Motor neuron (in vitro differentiated cells): ENCODE measurements at regions not wholly inside any gene's neighbourhood (a gene's known extent, or its start where the extent isn't known, plus 50 kb on each side); places are given as distances from the start of the nearest gene placed in this dataset.

Experiments
- ATAC-seq, 8 experiments: fragments of 200-7000 bp; cut with Tn5 transposase; replicated peaks in 6 of 8; 2 replicates each; pipeline ENCODE4 v1.8.0; 2021; ENCODE audit warnings: mild to moderate bottlenecking in 8 of 8, moderate library complexity in 8 of 8
- H3K27ac ChIP-seq, 2 donors: fragments of 250-450 bp; sonication (Bioruptor Pico); 2 replicates each; pipeline ENCODE4 v1.9.0; 2021; ENCODE audit warnings: antibody characterized with exemption in 2 of 2, mild to moderate bottlenecking in 2 of 2, moderate library complexity in 1 of 2
- H3K4me1 ChIP-seq, 2 donors: fragments of 250-450 bp; sonication (Bioruptor Pico); replicated peaks in 1 of 2; 2 replicates each; pipeline ENCODE4 v1.6.1; 2021; ENCODE audit warnings: antibody characterized with exemption in 2 of 2, mild to moderate bottlenecking in 2 of 2, moderate library complexity in 1 of 2
- H3K4me3 ChIP-seq, 5 donors: fragments of 250-450 bp; sonication (Bioruptor Pico); 2 replicates each; pipeline ENCODE4 v1.9.0; 2021; ENCODE audit warnings: antibody characterized with exemption in 5 of 5, mild to moderate bottlenecking in 5 of 5, moderate library complexity in 4 of 5
- WGBS, 10 experiments: fragments of 450-650 bp; shearing (Covaris generic); methylation state at CpG; one replicate each; pipeline ENCODE4 v1.0.0; 2022; 5-methylcytosine and 5-hydroxymethylcytosine counted together
- in situ Hi-C, 9 experiments: fragments of 400-800 bp; cut with MboI; loops; one replicate each; pipeline ENCODE4 v1.15.0; 2021; ENCODE audit warnings: low sequenced_read_pairs in 9 of 9, low pct_unique_long_range_greater_than_20kb in 2 of 9; ENCODE audit not compliant: unreplicated experiment in 9 of 9

DNA sequence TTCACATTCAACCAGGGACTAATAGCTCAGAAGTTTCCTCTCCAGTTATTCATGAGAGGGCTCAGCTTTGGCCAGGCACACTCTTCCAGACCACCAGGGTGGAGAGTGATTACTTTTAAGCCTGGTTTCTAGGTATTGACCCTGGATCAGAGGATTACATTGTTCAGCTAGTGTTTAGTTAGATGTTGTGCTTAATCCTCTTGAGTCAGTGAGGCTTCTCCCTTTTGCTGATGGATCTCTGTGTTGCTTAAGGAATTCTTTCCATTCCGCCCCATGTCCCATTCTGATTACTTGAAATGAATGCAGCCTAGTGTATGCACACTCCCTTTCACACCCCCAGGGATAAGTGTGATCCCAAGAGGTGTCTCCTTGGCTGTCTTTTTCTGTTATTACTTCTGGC lies 271.7 kb upstream of the ANO5 start:
- Histone ChIP-seq H3K27ac (no peak overlapping the region), H3K4me3 (no peak overlapping the region), H3K4me1 (peaks cover 12% of the 10 kb centered on the region in 2 donors)
- in situ Hi-C loops, result no loop called here
- 0 to 100% (median 80%) methylated on average over 1 of the region's 1 CpG; no CpG with 5 or more reads in 7 of the 10 experiments for WGBS, 10 experiments
- ATAC-seq, result no peak

DNA sequence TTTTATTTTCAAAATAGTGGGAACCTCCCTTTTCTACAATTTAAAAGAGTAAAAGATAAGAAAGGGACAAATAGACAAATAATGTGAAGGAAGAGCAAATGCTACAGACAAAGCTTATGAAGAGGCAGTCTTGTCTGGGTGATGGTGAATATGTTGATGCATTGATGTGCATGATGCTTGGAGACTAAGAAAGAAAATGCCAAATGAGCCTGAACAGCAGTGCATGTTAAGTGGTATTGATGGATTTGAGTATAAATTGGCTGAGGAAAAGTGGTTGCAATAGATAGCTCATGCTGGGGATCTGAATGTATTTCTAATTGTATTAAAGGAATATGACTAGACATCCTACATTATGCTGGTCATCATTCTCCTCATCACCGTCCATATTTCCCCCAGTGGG lies 268.6 kb upstream of the ANO5 start:
- Histone ChIP-seq H3K27ac (no peak overlapping the region), H3K4me1 (peaks cover 12 to 15% of the 10 kb centered on the region in 2 donors), H3K4me3 (no peak overlapping the region)
- peak in 5 of 8 experiments; percentile 28 to 71 (median 32) for ATAC-seq
- in situ Hi-C loops, result no loop called here
- 0 to 100% (median 8%) methylated on average over 1 of the region's 1 CpG; no CpG with 5 or more reads in 2 of the 10 experiments for WGBS, 10 experiments

DNA sequence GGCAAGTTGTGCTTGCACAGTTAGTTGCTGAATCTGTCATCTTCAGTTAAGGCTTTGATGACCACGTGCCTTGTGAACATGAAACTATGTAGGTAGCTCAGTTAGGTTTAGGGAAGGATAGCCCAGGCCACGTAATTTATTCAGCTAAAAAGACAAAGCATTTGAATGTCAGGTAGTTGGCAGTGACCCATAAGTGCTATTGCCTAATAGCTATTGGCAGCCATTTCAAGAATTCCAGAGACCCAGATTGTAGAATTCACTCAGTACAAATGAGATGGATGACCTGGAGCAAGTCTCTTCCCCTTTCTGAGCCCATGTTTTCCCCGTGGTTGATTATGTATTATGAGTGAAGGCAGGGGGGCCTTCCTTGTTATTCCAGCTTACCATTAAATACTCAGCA lies 265.3 kb upstream of the ANO5 start:
- Histone ChIP-seq H3K27ac (no peak overlapping the region), H3K4me1 (peaks cover 22 to 36% of the 10 kb centered on the region in 2 donors), H3K4me3 (no peak overlapping the region)
- in situ Hi-C loops, result no loop called here
- 0 to 100% (median 47%) methylated on average over 1 to 3 of the region's 3 CpGs for WGBS, 10 experiments
- ATAC-seq, result no peak

DNA sequence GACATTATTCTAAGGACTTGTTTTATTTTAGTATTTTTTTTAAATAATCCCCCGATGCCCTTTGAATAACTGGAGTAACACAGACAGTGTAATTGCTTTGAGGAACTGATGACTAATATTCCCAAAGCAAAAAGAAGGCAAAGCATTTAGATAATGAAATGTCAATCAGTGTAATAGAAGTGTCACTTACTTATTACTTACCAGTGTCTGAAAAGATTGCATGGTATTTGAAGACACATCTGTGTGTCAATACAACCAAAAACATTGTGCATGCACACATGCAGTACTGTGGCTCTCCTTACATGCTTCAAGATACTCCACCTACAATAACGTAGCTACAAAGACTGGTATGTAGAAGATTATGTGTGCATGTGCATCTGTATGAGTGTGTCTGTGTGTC lies 264.0 kb upstream of the ANO5 start:
- Histone ChIP-seq H3K27ac (no peak overlapping the region), H3K4me3 (no peak overlapping the region), H3K4me1 (peaks cover 22 to 36% of the 10 kb centered on the region in 2 donors)
- WGBS, 10 experiments, result 0 to 100% (median 53%) methylated on average over 1 to 2 of the region's 2 CpGs; no CpG with 5 or more reads in 4 of the 10 experiments
- in situ Hi-C loops, result no loop called here
- ATAC-seq, result peak in 2 of 8 experiments; percentile 37 to 79

DNA sequence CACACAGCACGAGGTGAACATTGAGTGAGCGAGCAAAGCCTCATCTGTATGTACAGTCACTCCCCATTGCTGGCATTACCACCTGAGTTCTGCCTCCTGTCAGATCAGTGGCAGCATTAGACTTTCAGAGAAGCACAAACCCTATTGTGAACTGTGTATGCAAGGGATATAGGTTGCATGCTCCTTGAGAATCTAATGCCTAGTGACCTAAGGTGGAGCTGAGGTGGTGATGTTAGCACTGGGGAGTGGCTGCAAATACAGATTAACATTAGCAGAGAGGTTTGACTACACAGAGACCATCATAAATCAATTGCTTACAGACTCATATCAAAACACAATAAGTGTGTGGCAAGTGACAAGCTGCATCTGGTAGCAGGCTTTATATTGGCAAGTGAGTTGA lies 262.5 kb upstream of the ANO5 start:
- in situ Hi-C loops, result no loop called here
- 0 to 87% (median 80%) methylated on average over 1 to 2 of the region's 2 CpGs; no CpG with 5 or more reads in 5 of the 10 experiments for WGBS, 10 experiments

DNA sequence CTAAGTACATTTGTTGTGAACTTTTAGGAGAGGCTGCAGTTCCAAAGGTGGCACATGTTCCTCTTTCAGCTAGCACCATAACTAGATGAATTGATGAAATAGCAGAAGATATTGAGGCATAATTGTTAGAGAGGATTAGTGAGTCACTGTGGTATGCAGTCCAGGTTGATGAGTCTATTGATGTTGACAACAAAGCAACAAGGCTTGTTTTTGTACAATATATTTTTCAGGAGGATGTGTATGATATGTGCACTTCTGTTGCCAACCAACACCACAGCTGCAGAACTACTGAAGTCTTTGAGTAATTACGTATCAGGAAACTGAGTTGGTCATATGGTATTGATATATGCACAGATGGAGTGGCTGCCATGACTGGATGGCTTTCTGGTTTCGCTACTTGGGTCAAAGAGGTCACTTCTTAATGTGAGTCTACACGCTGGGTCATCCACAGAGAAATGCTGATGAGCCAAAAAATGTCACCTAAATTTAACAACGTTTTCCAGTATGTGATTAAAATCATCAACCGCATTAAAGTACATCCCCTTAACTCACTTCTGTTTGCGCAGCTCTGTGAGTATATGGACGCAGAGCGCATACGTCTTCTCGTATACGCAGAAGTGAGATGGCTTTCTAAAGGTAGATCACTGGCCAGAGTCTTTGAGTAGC lies 261.3 kb upstream of the ANO5 start:
- in situ Hi-C loops, result no loop called here
- no peak overlapping the region for H3K27ac ChIP-seq
- ATAC-seq, result no peak
- WGBS, 10 experiments, result 0 to 100% (median 65%) methylated on average over 2 to 9 of the region's 11 CpGs; no CpG with 5 or more reads in 4 of the 10 experiments
- H3K4me3 ChIP-seq, result no peak overlapping the region
- peaks cover 15 to 24% of the 10 kb centered on the region in 2 donors for H3K4me1 ChIP-seq

More for the DNA sequence above, 262.5 kb upstream of the ANO5 start:
- peaks cover 15 to 24% of the 10 kb centered on the region in 2 donors for H3K4me1 ChIP-seq
- peak overlapping the region in 1 of 2 donors; percentile 12 for H3K27ac ChIP-seq
- ATAC-seq, result peak in 5 of 8 experiments; percentile 67 to 96 (median 93)
- no peak overlapping the region for H3K4me3 ChIP-seq

DNA sequence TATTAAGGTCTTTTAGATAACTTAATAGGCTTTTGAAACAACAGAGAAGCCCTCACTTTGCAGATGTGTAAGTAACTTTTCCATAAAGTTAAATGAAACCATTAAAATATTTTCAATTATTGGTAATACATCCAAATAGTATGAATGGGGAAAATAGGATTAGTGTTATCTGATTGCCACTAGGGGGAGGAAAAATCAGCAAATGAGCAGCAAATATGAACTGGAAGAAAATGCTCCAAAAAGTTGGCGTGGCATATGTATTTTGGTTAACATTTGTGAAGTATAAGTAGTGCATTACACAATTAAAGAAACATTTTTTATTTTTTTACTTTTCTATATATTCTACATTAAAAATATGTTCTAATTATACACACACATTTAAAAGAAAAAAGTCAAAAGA lies 259.8 kb upstream of the ANO5 start:
- Histone ChIP-seq H3K4me1 (peaks cover 15 to 24% of the 10 kb centered on the region in 2 donors), H3K27ac (no peak overlapping the region), H3K4me3 (no peak overlapping the region)
- in situ Hi-C loops, result no loop called here
- 0 to 100% (median 75%) methylated on average over 1 of the region's 1 CpG; no CpG with 5 or more reads in 1 of the 10 experiments for WGBS, 10 experiments
- no peak for ATAC-seq

DNA sequence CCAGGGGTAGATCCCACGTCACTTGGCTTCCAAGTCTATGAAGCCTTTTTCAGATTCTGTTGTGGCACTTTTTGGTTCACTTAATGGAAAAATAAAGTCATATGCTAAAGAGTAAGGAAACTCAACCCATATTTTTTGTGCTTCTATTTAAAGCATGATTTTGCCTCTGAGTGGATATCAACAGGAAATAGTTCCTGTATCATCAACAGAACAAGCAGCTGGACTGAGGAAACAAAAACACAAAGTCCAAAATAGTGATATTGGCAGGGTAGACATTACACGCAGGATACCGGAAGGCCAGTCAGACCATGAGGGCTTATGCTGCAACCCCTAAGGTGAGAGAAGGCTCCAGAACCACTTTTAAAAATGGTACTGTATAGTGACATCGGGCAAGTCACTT lies 248.3 kb upstream of the ANO5 start:
- no peak for ATAC-seq
- 12 to 100% (median 71%) methylated on average over 1 to 4 of the region's 4 CpGs; no CpG with 5 or more reads in 1 of the 10 experiments for WGBS, 10 experiments
- Histone ChIP-seq H3K27ac (no peak overlapping the region), H3K4me1 (no peaks in the 10 kb centered on the region), H3K4me3 (no peak overlapping the region)
- in situ Hi-C loops, result no loop called here

DNA sequence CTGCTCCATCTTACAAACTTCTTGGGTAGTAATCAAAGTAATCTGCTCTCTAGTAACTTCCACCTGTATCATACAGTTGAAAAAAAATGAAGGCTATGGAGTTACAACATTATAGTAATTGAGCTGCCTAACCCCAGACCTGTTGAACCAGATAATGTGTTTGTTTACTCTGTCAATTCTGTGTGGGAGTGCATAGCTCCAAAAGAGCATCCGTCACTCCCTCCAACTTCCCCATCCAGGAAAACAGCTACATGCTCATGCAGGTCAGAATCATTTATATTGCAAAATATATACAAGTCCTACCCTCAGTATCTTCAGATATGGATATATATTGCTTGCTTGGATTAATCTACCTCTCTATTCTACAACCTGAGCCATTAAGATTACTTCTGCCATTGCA lies 244.0 kb upstream of the ANO5 start:
- no peak for ATAC-seq
- Histone ChIP-seq H3K4me1 (no peaks in the 10 kb centered on the region), H3K27ac (no peak overlapping the region), H3K4me3 (no peak overlapping the region)
- 0 to 100% (median 100%) methylated on average over 1 of the region's 1 CpG; no CpG with 5 or more reads in 3 of the 10 experiments for WGBS, 10 experiments
- in situ Hi-C loops, result no loop called here

DNA sequence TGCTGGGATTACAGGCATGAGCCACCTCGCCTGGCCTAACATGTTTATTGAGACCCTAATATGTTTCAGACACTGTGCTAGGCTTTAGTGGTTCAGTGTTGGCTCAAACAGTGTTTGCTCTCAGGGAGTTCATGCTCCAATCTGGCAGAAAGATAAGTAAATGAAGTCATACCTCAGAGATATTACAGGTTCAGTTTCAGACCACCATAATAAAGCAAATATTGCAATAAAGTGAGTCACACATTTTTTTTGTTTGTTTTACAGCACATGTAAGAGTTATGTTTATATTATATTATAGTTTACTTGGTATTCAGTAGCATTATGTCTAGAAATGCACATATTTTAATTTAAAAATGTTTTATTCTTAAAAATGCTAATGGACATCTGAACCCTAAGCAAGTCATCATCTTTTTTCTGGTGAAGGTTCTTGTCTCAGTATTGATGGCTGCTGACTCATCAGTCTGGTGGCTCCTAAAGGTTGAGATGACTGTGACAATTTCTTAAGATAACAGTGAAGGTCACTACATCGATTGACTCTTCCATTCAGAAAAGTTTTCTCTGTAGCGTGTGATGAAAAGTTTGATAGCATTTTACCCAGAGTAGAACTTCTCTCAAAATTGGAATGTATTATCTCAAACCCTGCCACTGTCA lies 243.0 kb upstream of the ANO5 start:
- in situ Hi-C loops, result no loop called here
- Histone ChIP-seq H3K27ac (no peak overlapping the region), H3K4me1 (no peaks in the 10 kb centered on the region), H3K4me3 (no peak overlapping the region)
- peak in 1 of 8 experiments; percentile 92 for ATAC-seq
- WGBS, 10 experiments, result 0 to 100% (median 84%) methylated on average over 1 to 3 of the region's 3 CpGs

DNA sequence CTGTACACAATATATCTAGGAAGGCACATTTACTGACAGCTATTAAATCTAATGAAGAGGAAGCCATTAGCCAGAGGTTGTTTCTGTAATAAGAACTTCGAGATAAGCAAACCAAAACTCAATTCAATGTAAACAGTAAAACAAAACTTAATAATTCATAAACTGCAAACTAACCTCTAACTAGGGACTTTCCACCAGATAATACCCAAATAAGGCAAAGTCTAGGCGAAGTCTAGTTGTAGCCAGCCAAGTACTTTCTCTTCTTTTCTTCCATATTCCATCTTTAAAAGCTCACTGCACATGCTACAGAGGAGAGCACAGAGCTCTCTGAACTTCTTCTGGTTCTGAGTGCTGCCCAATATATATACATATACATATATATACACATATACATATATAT lies 229.9 kb upstream of the ANO5 start:
- Histone ChIP-seq H3K4me1 (peaks cover 0 to 7% of the 10 kb centered on the region in 2 donors), H3K27ac (no peak overlapping the region), H3K4me3 (no peak overlapping the region)
- 0 to 100% (median 43%) methylated on average over 1 to 2 of the region's 2 CpGs; no CpG with 5 or more reads in 1 of the 10 experiments for WGBS, 10 experiments
- in situ Hi-C loops, result no loop called here
- ATAC-seq, result no peak

DNA sequence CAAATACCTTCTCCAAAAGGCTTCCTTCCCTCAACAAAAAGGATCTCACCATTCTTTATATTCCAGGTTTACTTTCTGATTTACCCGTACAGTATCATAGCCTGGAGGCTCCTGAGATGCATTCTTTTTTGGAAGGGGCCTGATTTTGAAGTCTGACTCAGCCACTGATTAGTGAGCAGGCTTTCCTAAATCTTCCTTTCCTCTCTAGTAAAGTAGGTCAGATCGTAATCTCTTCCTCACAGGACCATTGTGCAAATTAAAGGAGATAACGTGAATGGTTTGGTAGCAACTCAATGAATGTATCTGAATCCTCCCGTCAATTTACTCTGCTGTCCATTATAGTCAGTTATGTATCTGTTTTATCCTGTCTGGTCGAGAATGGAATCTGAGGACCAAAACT lies 227.7 kb upstream of the ANO5 start:
- in situ Hi-C loops, result no loop called here
- Histone ChIP-seq H3K4me1 (peaks cover 0 to 18% of the 10 kb centered on the region in 2 donors), H3K27ac (no peak overlapping the region), H3K4me3 (no peak overlapping the region)
- whole genome bisulfite sequencing, 10 experiments, result 0 to 100% (median 71%) methylated on average over 1 to 5 of the region's 5 CpGs; no CpG with 5 or more reads in 1 of the 10 experiments
- ATAC-seq, result no peak

DNA sequence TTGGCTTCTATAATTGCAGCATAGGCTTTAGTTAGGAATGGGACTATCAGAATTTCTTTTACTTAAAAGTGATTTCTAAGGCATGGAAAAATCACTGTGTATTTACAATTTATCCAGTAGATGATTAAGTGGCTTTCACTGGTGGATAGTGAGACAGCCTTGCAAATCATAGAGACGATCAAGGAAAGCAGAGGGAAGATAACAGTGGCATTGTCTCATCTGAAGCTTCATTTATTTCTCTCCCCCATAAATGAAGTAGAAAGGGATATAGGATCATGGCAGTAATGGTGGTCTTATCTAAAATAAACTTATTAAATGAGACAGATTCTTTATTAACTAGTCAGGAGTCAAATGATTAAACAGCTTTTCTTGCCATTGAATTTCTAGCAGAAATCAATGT lies 224.2 kb upstream of the ANO5 start:
- Histone ChIP-seq H3K4me3 (no peak overlapping the region), H3K27ac (peak overlapping the region in 1 of 2 donors; percentile 13), H3K4me1 (peaks cover 0 to 22% of the 10 kb centered on the region in 2 donors)
- 0 to 100% (median 54%) methylated on average over 1 of the region's 1 CpG; no CpG with 5 or more reads in 2 of the 10 experiments for WGBS, 10 experiments
- in situ Hi-C loops, result no loop called here
- peak in 2 of 8 experiments; percentile 53 to 54 for ATAC-seq
